ENCODE measurements at regions not wholly inside any gene's neighbourhood (a gene's known extent, or its start where the extent isn't known, plus 50 kb on each side); places are given as distances from the start of the nearest gene placed in this dataset.
"Not testable (repeated sequence)": the region's sequence is repeated elsewhere in the genome, so short reads cannot be mapped to it uniquely, and the experiment has no call there.

- DNase-seq, result no peak
Observed at GRCh38 chr9:93809204-93809940, 145.8 kb downstream of the BARX1 start.

GRCh38 chr9:93808115-93809029, 146.8 kb downstream of the BARX1 start:
- DNase-seq, result no peak

- no peak for DNase-seq
Observed at GRCh38 chr9:93807166-93808074, 147.7 kb downstream of the BARX1 start.

- no peak for DNase-seq
Observed at GRCh38 chr9:93801581-93802284, 153.4 kb downstream of the BARX1 start.

GRCh38 chr9:93801120-93801519, 154.0 kb downstream of the BARX1 start:
- no peak for DNase-seq

- no peak for DNase-seq
Observed at GRCh38 chr9:93792358-93792757, 162.8 kb downstream of the BARX1 start.

- DNase-seq, result no peak
Observed at GRCh38 chr9:93786204-93786603, 169.0 kb downstream of the BARX1 start.

GRCh38 chr9:93776873-93777272, 178.3 kb downstream of the BARX1 start:
- no peak for DNase-seq

GRCh38 chr9:93776256-93776655, 178.9 kb downstream of the BARX1 start:
- no peak for DNase-seq

- DNase-seq, result no peak
Observed at GRCh38 chr9:93774331-93775102, 180.6 kb downstream of the BARX1 start.

- DNase-seq, result no peak
Observed at GRCh38 chr9:93771276-93771675, 183.9 kb downstream of the BARX1 start.

- DNase-seq, result no peak
Observed at GRCh38 chr9:93761822-93762221, 185.4 kb downstream of the PHF2 start.

- DNase-seq, result no peak
Observed at GRCh38 chr9:93750045-93750444, 173.7 kb downstream of the PHF2 start.

- DNase-seq, result not testable (repeated sequence)
Observed at GRCh38 chr9:93748827-93749226, 172.4 kb downstream of the PHF2 start.

GRCh38 chr9:93731963-93732362, 155.6 kb downstream of the PHF2 start:
- no peak for DNase-seq

GRCh38 chr9:93730648-93731047, 154.3 kb downstream of the PHF2 start:
- DNase-seq, result no peak

- DNase-seq, result no peak
Observed at GRCh38 chr9:93730217-93730616, 153.8 kb downstream of the PHF2 start.
